ENCODE measurements at regions not wholly inside any gene's neighbourhood (a gene's known extent, or its start where the extent isn't known, plus 50 kb on each side); places are given as distances from the start of the nearest gene placed in this dataset.
"Not testable (repeated sequence)": the region's sequence is repeated elsewhere in the genome, so short reads cannot be mapped to it uniquely, and the experiment has no call there.

DNA sequence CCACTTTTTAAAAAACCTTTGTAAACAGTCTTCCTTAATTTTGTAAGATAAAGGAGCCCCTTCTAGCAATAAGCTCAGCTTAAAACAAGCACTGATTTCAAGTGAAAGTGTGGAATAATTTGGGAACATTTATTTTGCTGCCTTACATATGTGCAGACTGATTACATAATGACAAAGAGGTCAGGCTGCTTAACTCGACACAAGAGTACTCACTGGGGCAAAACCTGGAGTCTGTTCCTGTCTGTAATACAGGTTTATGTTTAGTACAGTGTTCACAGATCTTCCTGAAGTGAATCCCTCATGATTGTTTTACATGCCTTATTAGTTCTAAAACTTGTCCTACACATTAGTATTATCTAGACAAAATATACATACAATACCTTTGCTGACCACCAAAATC is 609.8 kb downstream of the LMO7 start:
- DNase-seq: no peak

DNA sequence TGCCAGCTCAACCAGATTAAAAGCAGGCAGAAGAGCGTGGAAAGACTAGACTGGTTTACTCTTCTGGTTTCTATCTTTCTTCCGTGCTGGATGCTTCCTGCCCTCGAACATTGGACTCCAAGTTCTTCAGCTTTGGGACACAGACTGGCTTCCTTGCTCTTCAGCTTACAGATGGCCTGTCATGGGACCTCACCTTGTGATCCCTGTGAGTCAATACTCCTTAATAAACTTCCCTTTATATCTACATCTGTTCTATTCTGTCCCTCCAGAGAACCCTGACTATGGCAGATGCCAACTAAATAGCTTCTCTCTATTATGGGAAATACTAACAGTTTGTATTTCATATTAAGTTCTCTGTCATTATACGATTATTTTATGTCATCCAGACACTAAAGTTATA is 609.1 kb downstream of the LMO7 start:
- DNase-seq: no peak

DNA sequence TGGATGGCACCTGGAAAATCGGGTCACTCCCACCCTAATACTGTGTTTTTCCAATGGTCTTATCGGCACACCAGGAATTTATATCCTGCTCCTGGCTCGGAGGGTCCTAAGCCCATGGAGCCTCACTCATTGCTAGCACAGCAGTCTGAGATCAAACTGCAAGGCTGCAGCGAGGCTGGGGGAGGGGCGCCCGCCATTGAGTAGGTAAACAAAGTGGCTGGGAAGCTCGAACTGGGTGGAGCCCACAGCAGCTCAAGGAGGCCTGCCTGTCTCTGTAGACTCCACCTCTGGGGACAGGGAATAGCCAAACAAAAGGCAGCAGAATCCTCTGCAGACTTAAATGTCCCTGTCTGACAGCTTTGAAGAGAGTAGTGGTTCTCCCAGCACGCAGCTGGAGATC is 607.0 kb downstream of the LMO7 start:
- DNase-seq: not testable (repeated sequence)

DNA sequence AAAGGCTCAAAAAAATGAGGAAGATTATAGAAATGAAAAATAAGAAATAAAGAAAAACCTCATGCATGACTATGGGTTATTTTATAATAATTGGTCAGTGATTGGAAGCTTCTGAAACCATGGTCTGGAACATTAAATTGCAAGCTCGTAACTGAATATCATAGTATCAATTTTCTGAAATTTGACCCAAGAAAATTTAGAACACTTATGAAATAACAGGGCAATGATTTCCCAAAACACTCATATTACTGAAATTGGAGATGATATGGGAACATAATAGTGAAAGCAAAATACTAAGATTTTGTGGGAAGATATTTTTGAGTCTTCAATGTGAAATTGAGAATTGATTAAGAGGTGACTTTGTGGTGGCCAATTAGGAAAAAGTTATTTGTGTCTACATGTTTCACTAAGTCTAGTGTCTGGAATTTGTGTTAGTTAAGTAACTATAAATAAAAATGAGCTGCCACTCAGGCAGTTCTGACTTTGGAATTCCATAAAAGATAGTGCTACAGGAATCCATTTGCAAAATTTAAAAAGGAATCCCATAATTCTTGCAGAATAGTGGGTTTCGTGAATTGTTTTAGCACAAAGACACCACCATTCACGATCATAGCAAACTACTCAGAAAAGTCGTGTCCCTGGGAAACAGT is 603.0 kb downstream of the LMO7 start:
- no peak for DNase-seq

DNA sequence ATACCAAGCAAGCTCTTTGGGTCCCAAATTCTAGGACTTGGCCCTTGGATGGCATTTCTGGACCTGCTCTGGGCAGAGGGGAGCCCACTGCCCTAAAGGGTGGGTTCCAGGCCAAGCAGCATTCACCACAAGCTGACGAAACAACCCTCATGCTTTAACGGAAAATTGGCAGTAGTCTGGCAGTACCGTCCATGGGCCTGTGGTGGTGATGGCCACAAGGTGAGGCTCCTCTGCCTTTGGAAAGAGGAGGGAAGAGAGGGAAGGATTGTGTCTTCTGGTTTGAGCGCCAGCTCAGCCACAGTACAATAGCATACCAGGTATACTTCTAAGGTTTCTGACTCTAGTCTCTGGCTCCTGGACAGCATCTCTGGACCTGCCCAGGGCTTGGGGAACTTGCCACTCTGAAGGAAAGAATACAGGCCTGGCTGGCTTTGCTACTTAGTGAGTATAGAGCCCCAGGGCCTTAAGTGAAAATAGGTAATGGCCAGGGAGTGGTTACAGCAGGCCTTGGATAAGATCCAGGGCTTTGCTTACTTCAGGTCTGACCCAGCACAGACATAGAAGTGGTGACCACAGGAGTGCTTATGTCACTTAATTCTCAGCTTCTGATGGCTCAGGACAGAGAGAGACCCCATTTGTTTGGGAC is 595.5 kb downstream of the LMO7 start:
- DNase-seq: no peak

DNA sequence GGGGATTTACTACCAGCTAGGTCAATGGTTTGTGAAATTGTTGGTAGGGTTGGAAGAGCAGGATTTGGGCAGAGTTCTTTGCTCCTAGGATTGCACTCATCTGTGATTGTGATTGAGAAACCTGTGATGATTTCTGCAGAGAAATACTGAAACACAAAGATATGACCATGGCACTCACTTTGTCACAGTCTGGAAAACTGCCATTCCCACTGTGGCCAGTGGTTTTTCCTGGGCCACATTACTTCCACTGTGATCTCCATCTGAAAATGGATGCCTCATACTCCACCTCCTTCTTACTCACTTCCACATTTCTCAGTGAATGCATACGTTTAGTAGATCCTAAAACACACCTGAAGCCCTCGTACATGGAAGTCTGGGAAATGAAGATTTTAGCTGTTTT is 593.2 kb downstream of the LMO7 start:
- no peak for DNase-seq

DNA sequence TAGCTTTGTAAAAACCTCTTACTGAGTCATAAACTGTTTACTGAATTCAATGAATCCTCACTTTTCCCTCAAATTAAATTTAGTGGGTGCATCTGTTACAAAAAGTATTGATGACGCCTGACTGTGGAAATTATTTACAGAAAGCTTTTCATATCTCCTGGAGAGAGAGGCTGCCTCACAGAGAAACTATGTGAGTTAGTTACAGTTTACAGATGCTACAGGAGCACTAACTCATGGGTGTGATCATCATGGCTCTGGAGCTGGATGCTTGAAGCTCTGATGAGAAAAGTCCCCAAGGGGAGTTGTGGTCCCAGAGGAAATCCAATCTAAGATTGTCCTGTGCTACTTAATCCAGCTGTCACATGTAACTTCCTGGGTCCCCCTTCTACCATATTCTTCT is 590.8 kb downstream of the LMO7 start:
- DNase-seq: no peak

DNA sequence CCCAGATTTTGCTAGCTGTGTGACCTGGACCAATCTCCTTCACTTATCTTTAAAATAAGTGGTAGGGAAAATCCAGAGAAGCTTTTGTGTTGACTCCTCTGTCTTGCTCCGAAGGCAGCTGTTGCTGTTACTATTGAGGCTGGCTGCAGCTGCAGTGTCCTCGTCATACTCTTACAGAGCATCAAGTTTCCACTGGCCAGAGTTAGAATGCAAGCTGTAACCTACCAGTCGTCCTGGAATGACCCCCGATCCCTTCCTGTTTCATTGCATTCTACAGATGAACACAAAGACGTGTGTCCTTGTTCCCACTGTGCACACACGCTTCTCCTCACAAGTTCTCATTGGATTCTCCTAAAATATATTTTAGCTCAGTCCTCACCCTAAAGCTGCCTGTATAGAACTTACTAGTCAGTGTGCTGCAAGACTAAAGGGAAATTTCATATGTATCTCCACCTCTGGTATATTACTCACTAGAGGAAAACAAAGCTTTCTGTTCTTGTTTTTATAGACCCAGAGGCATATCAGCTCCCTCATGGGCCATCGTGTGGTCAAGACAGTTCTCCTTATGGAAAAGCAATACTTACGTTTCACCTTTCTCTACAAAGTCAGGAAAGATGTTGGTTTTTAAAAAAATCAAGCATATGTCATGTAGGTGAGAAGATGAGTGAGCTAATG is 589.8 kb downstream of the LMO7 start:
- DNase-seq: no peak

DNA sequence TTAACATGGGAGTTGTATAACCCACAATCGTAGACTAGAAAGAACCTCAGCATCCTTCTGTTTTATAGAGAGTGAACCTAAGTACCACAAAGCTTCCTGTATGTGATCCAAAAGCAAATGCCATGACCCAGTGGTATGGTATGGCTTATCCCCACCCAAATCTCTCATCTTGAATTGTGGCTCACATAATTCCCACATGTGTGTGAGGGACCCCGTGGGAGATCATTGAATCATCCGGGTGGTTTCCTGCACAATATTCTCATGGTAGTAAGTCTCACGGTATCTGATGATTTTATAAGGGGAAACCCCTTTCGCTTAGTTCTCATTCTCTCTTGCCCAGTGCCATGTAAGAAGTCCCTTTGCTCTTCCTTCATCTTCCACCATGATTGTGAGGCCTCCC is 587.9 kb downstream of the LMO7 start:
- no peak for DNase-seq

DNA sequence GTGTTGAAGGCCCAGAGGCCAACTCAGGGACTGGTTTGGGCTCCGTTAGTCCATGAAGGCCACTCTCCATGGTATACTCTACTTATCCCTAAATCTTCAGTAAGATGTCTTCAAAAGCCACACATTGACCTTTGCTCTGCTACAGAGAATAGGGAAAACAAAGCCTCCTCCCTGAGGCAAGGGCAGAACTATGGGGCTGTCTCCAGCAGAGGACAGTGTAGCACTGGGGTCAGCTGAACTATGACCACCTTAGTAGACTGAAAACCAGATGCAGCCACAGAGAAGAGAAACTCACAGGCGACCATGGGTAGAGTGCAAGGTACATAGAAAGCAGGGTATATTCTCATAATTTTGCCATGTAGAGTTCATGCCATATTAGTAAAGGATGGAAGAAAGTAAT is 587.4 kb downstream of the LMO7 start:
- no peak for DNase-seq

DNA sequence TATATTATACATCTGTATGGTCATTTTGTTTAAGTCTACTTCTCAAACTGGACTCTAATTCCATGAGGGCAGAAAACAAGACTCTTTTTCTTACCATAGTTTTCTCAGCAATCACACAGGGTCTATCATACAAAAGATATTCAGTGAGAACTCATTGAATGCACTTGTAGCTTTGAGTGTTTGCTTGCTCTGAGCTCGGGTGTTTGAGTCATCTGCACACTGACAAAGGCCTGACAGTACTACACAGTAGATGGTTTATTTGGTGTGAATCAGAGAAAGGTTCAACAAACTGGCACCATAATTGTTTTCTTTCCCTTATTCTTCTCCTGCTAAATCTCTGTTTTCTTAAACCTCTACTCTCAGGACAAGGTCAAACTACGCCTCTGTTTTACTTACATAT is 586.4 kb downstream of the LMO7 start:
- DNase-seq: no peak

DNA sequence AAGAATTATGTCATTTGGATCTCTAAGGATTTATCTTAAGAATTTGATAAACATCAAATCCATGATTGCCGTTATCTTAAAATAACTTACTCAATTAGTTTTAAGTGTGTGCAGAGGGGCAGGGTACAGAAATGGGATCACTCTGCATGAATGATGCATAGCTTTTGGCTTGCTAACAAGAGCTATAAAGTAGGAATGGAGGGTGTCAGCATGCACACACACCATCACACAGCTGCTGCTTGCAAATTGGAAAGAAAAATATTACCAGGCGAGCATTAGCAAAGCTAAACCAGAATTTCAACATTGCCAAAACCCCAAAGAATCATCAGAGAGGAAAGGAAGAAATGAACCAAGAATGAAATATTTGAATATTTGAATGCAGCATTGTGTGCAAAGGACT is 580.6 kb downstream of the LMO7 start:
- no peak for DNase-seq

DNA sequence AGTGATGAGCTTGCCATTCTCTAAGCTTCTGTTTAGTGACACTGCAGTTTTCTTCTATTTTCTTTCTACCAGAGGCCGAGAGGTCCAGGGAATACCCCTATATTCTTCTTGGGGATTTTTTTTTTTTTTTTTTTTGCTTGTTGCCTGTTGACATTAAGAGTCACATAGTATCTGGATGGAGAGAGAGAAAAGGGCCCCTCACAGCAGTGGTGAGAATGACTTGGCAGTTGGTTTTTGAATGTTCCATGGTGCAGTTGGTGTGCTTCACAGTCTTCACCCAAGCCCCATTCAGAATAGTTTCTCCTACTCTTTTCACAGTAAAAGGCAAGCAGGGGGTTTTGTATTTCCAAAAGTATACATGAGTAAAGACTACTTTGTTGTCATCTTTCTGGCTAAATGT is 577.9 kb downstream of the LMO7 start:
- DNase-seq: no peak

DNA sequence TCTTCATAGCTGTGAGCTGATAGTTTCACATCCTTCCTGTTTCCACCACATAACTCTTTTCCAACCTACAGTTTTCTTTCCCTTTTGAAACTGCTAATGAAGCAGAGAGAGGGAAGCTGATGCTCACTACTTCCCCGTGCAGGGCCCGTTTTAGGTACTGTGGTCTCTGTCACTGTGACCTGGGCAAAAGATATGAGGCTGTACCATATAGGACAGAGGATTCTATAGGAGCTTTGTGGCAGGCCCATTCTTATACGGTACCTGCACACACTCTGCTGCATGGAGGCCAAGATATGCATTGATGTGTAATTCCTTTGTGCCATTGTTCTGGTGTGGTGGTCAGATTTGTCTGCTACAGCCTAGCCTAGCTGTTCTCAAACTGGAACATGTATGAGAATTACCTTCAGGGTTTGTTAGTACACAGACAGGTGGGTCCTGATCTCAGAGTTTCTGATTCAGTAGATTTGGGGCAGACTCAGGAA is 577.3 kb downstream of the LMO7 start:
- no peak for DNase-seq

DNA sequence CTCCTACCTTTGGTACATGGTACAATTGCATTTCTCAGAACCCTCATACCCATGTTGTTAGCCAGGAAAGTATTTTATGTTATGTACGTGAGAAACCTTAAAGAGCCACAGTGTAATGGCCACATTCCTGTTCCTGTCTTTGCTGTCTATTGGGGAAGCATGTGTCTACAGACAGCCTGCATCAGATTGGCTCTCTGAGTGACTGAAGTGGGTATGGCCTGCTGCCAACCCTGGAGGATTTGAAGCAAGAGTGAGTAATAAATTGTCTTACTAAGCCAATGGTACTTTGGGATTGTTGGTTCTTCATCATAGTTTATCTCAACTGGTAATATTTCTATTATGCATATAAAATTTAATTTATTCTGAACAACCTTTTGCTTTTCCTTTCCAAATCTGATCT is 574.1 kb downstream of the LMO7 start:
- no peak for DNase-seq

DNA sequence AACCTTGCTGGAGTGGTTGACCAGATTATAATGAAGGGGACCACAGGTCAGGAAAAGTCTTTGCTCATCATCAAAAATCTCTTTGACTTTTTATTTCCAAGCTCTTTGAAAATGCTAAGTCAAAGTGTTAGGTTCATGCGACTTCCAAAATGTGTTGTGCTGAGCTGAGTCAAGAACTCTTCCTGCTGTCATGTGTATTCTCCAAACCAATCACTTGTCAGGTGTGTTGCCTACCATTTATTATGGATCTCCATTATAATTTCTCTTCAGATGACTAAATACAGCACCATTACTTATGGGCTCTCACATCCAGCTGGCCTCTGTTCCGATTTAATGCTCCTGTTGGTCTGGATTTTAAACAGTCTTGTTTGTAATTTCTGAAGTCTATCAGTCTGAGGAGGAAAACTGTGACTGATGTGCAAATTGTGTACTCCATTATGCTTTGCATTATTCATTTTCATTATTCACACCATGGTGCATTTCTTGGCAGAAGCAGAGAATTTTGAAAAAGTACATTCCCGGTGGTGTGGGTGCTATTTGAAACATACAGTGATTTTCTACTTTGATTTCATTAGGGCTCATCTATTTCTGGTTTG is 562.5 kb downstream of the LMO7 start:
- no peak for DNase-seq

DNA sequence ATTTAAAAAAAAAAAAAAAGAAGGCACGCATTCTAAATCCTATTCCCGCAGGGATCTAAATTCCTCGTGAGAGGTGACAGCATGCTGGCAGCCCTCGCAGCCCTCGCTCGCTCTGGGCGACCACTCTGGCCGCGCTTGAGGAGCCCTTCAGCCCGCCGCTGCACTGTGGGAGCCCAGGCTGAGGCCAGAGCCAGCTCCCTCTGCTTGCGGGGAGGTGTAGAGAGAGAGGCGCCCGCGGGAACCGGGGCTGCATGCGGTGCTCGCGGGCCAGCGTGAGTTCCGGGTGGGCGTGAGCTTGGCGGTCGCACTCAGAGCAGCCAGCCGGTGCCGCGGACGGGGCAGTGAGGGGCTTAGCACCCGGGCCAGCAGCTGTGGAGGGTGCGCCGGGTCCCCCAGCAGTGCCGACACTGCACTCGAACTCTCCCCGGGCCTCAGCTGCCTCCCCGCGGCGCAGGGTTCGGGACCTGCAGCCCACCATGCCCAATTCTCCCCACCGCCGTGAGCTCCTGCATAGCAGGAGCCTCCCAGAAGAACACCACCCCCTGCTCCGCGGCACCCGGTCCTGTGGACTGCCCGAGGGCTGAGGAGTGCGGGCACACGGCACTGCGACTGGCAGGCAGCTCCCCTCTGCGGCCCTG is 553.9 kb downstream of the LMO7 start:
- no peak for DNase-seq

DNA sequence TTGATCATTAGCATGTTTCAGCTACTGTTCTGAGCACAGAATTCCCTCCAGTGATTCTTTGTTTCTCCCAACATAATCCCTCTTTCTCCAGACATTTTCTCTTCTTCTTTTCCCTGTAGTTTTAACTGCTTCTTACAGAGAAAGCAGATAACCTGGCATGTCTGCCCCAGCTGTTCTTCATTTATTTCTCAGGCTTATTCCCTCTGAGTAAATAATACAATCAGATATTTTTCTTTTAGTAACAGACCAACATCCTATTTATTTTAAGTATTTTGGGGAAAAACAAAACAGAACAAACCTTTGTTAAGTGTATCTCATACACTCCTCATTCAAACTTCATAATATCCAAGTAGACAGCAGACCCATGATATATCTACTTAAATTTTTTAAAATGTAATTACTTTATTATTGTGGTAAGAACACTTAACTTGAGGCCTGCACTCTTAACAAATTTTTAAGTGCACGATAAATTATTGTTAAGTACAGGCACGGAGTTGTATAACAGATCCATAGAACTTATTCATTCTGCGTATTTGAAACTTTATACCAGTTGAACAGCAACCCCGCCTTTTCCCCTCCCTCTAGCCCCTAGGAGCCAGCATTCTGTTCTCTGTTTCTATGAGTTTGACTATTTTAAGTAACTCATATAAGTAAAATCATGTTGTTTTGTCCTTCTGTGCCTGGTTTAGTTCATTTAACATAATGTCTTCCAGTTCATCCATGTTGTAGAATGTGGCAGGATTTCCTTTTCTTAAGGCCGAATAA is 540.0 kb downstream of the LMO7 start:
- DNase-seq: no peak

DNA sequence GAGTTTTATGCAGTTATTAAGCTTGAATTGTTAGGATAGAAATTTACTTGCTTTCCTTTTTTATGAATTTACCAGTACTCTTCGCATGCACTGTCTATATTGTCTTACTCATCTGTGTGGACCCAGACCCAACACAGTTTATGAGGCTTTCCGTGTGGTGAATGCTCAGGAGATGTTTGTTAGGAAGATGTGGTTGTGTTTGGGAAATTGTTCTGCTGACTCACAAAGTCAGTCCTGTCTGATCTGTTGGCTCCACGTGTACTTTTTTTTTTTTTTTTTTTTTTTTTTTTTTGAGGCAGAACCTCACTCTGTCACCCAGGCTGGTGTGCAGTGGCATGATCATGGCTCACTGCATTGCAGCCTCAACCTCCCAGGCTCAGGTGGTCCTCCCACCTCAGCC is 532.5 kb downstream of the LMO7 start:
- no peak for DNase-seq

DNA sequence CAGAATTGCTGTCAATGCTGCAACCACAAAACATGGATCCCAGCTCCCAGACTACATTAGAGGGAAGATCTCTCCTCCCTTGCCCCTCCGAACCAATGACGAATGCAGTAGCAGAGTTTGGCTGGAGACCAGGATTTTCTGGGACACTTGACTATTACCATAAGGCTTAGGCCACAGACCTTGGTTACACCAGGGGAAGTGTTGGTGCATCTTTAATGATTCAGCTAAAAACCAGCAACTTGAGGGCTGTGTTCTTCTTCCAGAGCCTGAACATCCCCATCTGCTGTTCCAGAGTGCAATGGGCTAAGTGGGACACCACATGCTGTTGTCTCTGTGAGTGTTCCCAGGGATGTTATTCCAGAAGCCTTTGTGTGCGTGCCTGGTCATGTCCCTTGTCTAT is 528.2 kb downstream of the LMO7 start:
- DNase-seq: no peak

DNA sequence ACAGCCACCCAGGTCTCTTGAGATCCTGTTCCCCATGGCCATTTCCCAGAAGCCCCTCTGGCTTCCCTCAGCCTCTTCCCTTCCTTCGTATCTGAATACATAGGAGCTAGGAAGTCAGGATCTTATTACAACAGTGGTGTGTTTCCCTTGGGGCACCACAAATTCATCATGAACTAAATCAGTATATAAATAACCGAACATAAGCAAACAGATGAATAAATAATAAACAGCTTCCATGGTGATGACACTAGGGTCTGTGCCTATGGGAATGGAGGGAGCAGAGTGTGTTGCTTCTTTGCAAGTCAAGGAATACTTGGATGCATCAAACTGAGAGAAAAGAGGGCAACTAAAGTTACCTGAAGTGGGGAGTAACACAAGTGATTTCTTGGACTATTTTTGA is 527.6 kb downstream of the LMO7 start:
- DNase-seq: no peak

Measured in activated CD4-positive, alpha-beta T cell treated with anti-CD3 and anti-CD28 coated beads, Interleukin-10, Interleukin-2, amounts not matched to agents 100 ng/mL and 50 ng/mL, durations not matched to agents 16 hours and 8 hours (primary cell).